ENCODE measurements at regions not wholly inside any gene's neighbourhood (a gene's known extent, or its start where the extent isn't known, plus 50 kb on each side); places are given as distances from the start of the nearest gene placed in this dataset.

- TF ChIP-seq, protein P1, sequence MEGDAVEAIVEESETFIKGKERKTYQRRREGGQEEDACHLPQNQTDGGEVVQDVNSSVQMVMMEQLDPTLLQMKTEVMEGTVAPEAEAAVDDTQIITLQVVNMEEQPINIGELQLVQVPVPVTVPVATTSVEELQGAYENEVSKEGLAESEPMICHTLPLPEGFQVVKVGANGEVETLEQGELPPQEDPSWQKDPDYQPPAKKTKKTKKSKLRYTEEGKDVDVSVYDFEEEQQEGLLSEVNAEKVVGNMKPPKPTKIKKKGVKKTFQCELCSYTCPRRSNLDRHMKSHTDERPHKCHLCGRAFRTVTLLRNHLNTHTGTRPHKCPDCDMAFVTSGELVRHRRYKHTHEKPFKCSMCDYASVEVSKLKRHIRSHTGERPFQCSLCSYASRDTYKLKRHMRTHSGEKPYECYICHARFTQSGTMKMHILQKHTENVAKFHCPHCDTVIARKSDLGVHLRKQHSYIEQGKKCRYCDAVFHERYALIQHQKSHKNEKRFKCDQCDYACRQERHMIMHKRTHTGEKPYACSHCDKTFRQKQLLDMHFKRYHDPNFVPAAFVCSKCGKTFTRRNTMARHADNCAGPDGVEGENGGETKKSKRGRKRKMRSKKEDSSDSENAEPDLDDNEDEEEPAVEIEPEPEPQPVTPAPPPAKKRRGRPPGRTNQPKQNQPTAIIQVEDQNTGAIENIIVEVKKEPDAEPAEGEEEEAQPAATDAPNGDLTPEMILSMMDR (conservative IDR thresholded peaks at IDR 0.05; ENCODE audit: low read length), result no peak
- TF ChIP-seq EZH2phosphoT487 (IDR thresholded peaks at IDR 0.05; ENCODE audit: borderline replicate concordance, low read depth, low read length), result no peak
Observed at GRCh38 chr7:80330434-80330833, 181.4 kb downstream of the GNAT3 start.

Data from OCI-LY7 (cell line).